H1 (cell line): ENCODE measurements at regions not wholly inside any gene's neighbourhood (a gene's known extent, or its start where the extent isn't known, plus 50 kb on each side); places are given as distances from the start of the nearest gene placed in this dataset.

Experiments used
- ATF2 ChIP-seq: IDR thresholded peaks from 2 replicates; pipeline ENCODE4 v1.6.1; 2012; ENCODE audit warnings: low read length, inconsistent platforms
- RBBP5 ChIP-seq: IDR thresholded peaks from 2 replicates; pipeline ENCODE4 v1.7.1; 2012; ENCODE audit warnings: low read depth, mild to moderate bottlenecking, inconsistent platforms, low read length, moderate library complexity, borderline replicate concordance
- SIX5 ChIP-seq: IDR thresholded peaks from 2 replicates; pipeline ENCODE4 v1.6.1; 2011; ENCODE audit warnings: mild to moderate bottlenecking, low read depth, low read length
- SP2 ChIP-seq: IDR thresholded peaks from 2 replicates; pipeline ENCODE4 v1.6.1; 2012; ENCODE audit warnings: mild to moderate bottlenecking, low read length, inconsistent platforms
- SP4 ChIP-seq: IDR thresholded peaks from 2 replicates; pipeline ENCODE4 v1.6.1; 2012; ENCODE audit warnings: low read length, inconsistent platforms

GRCh38 chr11:45461514-45461913 lies 175.4 kb upstream of the SYT13 start (continued):
- TF ChIP-seq ATF2: no peak
- no peak for TF ChIP-seq SIX5
- no peak for TF ChIP-seq RBBP5
- TF ChIP-seq SP4: no peak
- TF ChIP-seq SP2: no peak
